ENCODE measurements at regions not wholly inside any gene's neighbourhood (a gene's known extent, or its start where the extent isn't known, plus 50 kb on each side); places are given as distances from the start of the nearest gene placed in this dataset.
"Not testable (repeated sequence)": the region's sequence is repeated elsewhere in the genome, so short reads cannot be mapped to it uniquely, and the experiment has no call there.

- H3K27me3 ChIP-seq = no peaks in the 10 kb centered on the region
- no peaks in the 10 kb centered on the region for H3K36me3 ChIP-seq
- DNase-seq = no peak
- H3K4me3 ChIP-seq = no peak overlapping the region
- H3K4me1 ChIP-seq = no peaks in the 10 kb centered on the region
- H3K27ac ChIP-seq = no peak overlapping the region
- H3K9me3 ChIP-seq = no peaks in the 10 kb centered on the region
- TF ChIP-seq EP300 (IDR thresholded peaks at IDR 0.05) = no peak
- TF ChIP-seq POLR2AphosphoS5 (IDR thresholded peaks at IDR 0.05) = no peak
- TF ChIP-seq POLR2A (IDR thresholded peaks at IDR 0.05) = no peak
- no peak for TF ChIP-seq CTCF (IDR thresholded peaks at IDR 0.05)
- intact Hi-C loops (cut with DNase I) = no loop called here
Measured at GRCh38 chr12:38411946-38412345, 95.4 kb downstream of the ALG10B start.

GRCh38 chr12:38417101-38417500 lies 100.5 kb downstream of the ALG10B start:
- H3K4me3 ChIP-seq = no peak overlapping the region
- H3K9me3 ChIP-seq = no peaks in the 10 kb centered on the region
- no peaks in the 10 kb centered on the region for H3K4me1 ChIP-seq
- DNase-seq = no peak
- no peak overlapping the region for H3K27ac ChIP-seq
- WGBS, 2 donors = 93 to 98% methylated on average over 1 of the region's 1 CpG
- TF ChIP-seq POLR2AphosphoS5 (IDR thresholded peaks at IDR 0.05) (no peak), CTCF (IDR thresholded peaks at IDR 0.05) (no peak), POLR2A (IDR thresholded peaks at IDR 0.05) (no peak)
- intact Hi-C loops (cut with DNase I) = no loop called here
- H3K36me3 ChIP-seq = no peaks in the 10 kb centered on the region
- H3K27me3 ChIP-seq = no peaks in the 10 kb centered on the region

- no peak overlapping the region for H3K27ac ChIP-seq
- no peaks in the 10 kb centered on the region for H3K36me3 ChIP-seq
- intact Hi-C loops (cut with DNase I) = no loop called here
- TF ChIP-seq CTCF (IDR thresholded peaks at IDR 0.05) (no peak), POLR2A (IDR thresholded peaks at IDR 0.05) (no peak), EP300 (IDR thresholded peaks at IDR 0.05) (no peak)
- no peak for DNase-seq
- H3K4me3 ChIP-seq = no peak overlapping the region
- H3K27me3 ChIP-seq = no peaks in the 10 kb centered on the region
- 97 to 98% methylated on average over 1 of the region's 1 CpG for WGBS, 2 donors
- peaks cover 0 to 4% (median 0%) of the 10 kb centered on the region in 4 donors for H3K9me3 ChIP-seq
- H3K4me1 ChIP-seq = peaks cover 0 to 8% (median 0%) of the 10 kb centered on the region in 4 donors
Measured at GRCh38 chr12:38424436-38424835, 107.9 kb downstream of the ALG10B start.

- intact Hi-C loops (cut with DNase I) = no loop called here
- Histone ChIP-seq H3K27me3 (no peaks in the 10 kb centered on the region), H3K36me3 (no peaks in the 10 kb centered on the region), H3K4me1 (peaks cover 0 to 8% (median 0%) of the 10 kb centered on the region in 4 donors), H3K4me3 (no peak overlapping the region), H3K9me3 (peaks cover 0 to 4% (median 0%) of the 10 kb centered on the region in 4 donors), H3K27ac (no peak overlapping the region)
- TF ChIP-seq POLR2AphosphoS5 (IDR thresholded peaks at IDR 0.05) (no peak), CTCF (IDR thresholded peaks at IDR 0.05) (no peak), EP300 (IDR thresholded peaks at IDR 0.05) (no peak), POLR2A (IDR thresholded peaks at IDR 0.05) (no peak)
- no peak for DNase-seq
- WGBS, 2 donors = 61 to 71% methylated on average over 1 of the region's 1 CpG
Measured at GRCh38 chr12:38427442-38427841, 110.9 kb downstream of the ALG10B start.

GRCh38 chr12:38431921-38432320 lies 115.3 kb downstream of the ALG10B start:
- H3K27ac ChIP-seq = no peak overlapping the region
- no peak for DNase-seq
- TF ChIP-seq CTCF (IDR thresholded peaks at IDR 0.05) = no peak
- no peak for TF ChIP-seq EP300 (IDR thresholded peaks at IDR 0.05)
- TF ChIP-seq POLR2A (IDR thresholded peaks at IDR 0.05) = no peak
- TF ChIP-seq POLR2AphosphoS5 (IDR thresholded peaks at IDR 0.05) = no peak
- 57 to 58% methylated on average over 1 of the region's 1 CpG for WGBS, 2 donors
- H3K4me3 ChIP-seq = no peak overlapping the region
- H3K4me1 ChIP-seq = peaks cover 0 to 4% (median 0%) of the 10 kb centered on the region in 4 donors
- intact Hi-C loops (cut with DNase I) = no loop called here
- no peaks in the 10 kb centered on the region for H3K36me3 ChIP-seq
- H3K9me3 ChIP-seq = no peaks in the 10 kb centered on the region
- H3K27me3 ChIP-seq = no peaks in the 10 kb centered on the region

- H3K36me3 ChIP-seq; H3K27me3 ChIP-seq; H3K27ac ChIP-seq; H3K9me3 ChIP-seq; intact Hi-C loops (cut with DNase I); H3K4me3 ChIP-seq; DNase-seq; H3K4me1 ChIP-seq: not testable (repeated sequence)
- WGBS, 2 donors = 90 to 94% methylated on average over 20 of the region's 20 CpGs
Measured at GRCh38 chr12:38441871-38442281, 125.3 kb downstream of the ALG10B start.
